ENCODE measurements at regions not wholly inside any gene's neighbourhood (a gene's known extent, or its start where the extent isn't known, plus 50 kb on each side); places are given as distances from the start of the nearest gene placed in this dataset.

DNA sequence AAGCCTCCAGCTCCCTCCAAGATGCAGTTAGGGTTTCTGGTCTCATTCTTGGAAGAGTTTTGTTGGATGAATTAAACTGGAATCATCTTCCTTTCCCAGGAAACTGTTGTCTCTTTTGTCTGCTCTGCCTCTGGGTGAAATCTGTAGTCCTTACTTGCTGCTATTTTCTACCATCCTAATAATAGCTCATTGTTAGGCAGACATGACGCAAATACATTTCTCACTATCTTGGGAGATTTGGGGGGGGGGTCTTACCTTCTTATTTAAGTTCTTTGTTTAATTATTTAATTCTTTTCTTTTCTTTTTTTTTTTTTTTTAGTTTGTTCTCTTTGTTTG lies 85.4 kb upstream of the DUSP10 start:
- Histone ChIP-seq H3K36me3 (no peaks in the 10 kb centered on the region), H3K27ac (peak overlapping the region; percentile 39 to 73 (median 57)), H3K4me3 (no peak overlapping the region), H3K27me3 (no peaks in the 10 kb centered on the region), H3K9me3 (no peaks in the 10 kb centered on the region), H3K4me1 (peaks cover 6 to 7% of the 10 kb centered on the region in 2 donors)
- no peak for TF ChIP-seq POLR2A (IDR thresholded peaks at IDR 0.05)
- ATAC-seq (peak in 1 of 2 donors; percentile 56), DNase-seq (no peak)
- intact Hi-C loops (cut with DNase I; ENCODE audit: low total_unique reads) (no loop called here), in situ Hi-C loops (cut with MboI; ENCODE audit: low sequenced_read_pairs in 4 of 4) (no loop called here)

DNA sequence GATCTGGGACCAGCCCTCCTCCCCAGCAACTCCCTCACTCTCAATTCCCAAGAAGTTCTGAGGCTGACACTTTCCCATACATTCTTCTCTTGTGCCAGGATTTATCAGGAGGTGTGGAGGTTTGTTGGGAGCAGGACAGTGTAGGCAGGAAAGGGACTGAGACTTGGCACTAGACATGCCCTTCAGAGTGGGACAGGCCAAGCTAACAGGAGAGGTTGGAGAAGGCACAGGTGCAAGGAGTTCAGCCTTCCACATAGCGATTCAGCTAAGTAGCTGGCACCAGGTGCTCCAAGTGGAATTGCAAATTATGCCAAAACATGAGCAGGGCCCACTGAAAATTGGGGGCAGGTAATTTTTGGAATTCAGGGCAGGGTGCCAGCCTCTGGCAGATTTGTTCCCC lies 83.0 kb upstream of the DUSP10 start:
- ATAC-seq = no peak
- Histone ChIP-seq H3K9me3 (no peaks in the 10 kb centered on the region), H3K36me3 (no peaks in the 10 kb centered on the region), H3K27ac (no peak overlapping the region), H3K4me1 (peaks cover 6 to 7% of the 10 kb centered on the region in 2 donors), H3K4me3 (no peak overlapping the region), H3K27me3 (no peaks in the 10 kb centered on the region)
- TF ChIP-seq, protein P1, sequence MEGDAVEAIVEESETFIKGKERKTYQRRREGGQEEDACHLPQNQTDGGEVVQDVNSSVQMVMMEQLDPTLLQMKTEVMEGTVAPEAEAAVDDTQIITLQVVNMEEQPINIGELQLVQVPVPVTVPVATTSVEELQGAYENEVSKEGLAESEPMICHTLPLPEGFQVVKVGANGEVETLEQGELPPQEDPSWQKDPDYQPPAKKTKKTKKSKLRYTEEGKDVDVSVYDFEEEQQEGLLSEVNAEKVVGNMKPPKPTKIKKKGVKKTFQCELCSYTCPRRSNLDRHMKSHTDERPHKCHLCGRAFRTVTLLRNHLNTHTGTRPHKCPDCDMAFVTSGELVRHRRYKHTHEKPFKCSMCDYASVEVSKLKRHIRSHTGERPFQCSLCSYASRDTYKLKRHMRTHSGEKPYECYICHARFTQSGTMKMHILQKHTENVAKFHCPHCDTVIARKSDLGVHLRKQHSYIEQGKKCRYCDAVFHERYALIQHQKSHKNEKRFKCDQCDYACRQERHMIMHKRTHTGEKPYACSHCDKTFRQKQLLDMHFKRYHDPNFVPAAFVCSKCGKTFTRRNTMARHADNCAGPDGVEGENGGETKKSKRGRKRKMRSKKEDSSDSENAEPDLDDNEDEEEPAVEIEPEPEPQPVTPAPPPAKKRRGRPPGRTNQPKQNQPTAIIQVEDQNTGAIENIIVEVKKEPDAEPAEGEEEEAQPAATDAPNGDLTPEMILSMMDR (IDR thresholded peaks at IDR 0.05 in 4 of 5, conservative IDR thresholded peaks at IDR 0.05 in 1 of 5) = no peak
- TF ChIP-seq POLR2A (IDR thresholded peaks at IDR 0.05) = no peak
- intact Hi-C loops (cut with DNase I; ENCODE audit: low total_unique reads) (no loop called here), in situ Hi-C loops (cut with MboI; ENCODE audit: low sequenced_read_pairs in 4 of 4) (no loop called here)
- no peak for DNase-seq

DNA sequence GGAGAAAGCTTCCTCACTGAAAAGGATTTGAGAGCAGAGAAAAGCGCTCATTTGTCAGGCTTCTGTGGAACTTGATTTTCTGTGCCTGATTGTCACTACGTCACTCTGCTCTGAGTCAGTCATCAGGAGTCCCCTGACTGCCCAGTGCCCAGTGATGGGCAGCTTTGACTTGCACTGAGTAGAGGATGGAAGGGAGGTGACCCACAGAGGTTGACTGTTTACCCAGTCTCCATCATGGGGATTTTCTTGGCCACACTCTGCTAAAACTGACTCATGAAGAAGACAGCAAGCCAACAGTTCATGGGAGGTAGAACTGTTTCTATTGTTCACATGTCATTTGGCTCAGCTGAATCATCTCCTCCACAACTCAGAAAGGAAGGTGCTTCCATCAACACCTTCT lies 82.1 kb upstream of the DUSP10 start:
- no peak for ATAC-seq
- no peaks in the 10 kb centered on the region for H3K36me3 ChIP-seq
- no peaks in the 10 kb centered on the region for H3K9me3 ChIP-seq
- intact Hi-C loops (cut with DNase I; ENCODE audit: low total_unique reads) = no loop called here
- H3K27ac ChIP-seq = no peak overlapping the region
- DNase-seq = no peak
- H3K27me3 ChIP-seq = no peaks in the 10 kb centered on the region
- in situ Hi-C loops (cut with MboI; ENCODE audit: low sequenced_read_pairs in 4 of 4) = no loop called here
- no peak overlapping the region for H3K4me3 ChIP-seq
- H3K4me1 ChIP-seq = peaks cover 6 to 7% of the 10 kb centered on the region in 2 donors
- TF ChIP-seq, protein P1 (IDR thresholded peaks at IDR 0.05 in 4 of 5, conservative IDR thresholded peaks at IDR 0.05 in 1 of 5) = no peak

DNA sequence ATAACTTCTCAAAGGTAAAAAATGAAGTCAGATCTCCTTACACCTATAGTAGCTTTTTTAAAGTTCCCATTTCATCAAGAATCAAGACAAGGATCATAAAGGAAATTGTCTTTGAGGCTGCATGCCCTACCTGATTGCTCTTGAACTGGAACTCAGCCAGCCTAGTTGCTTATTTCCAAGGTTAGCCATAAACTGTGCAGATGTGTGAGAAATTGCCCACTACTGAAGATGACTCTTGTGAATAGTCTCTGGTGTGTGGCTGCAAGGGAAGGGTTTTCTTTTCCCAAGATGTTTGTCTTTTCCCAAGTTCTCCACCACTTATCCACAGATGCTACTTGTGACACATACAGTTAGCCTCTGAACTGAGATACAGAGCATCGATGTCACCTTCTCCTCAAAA lies 81.7 kb upstream of the DUSP10 start:
- Histone ChIP-seq H3K4me3 (no peak overlapping the region), H3K9me3 (no peaks in the 10 kb centered on the region), H3K27me3 (no peaks in the 10 kb centered on the region), H3K27ac (no peak overlapping the region), H3K36me3 (no peaks in the 10 kb centered on the region), H3K4me1 (peaks cover 6 to 7% of the 10 kb centered on the region in 2 donors)
- DNase-seq (no peak), ATAC-seq (no peak)
- in situ Hi-C loops (cut with MboI; ENCODE audit: low sequenced_read_pairs in 4 of 4) = no loop called here
- intact Hi-C loops (cut with DNase I; ENCODE audit: low total_unique reads) = no loop called here
- TF ChIP-seq POLR2A (IDR thresholded peaks at IDR 0.05) = no peak
- TF ChIP-seq, protein P1 (IDR thresholded peaks at IDR 0.05 in 4 of 5, conservative IDR thresholded peaks at IDR 0.05 in 1 of 5) = no peak

DNA sequence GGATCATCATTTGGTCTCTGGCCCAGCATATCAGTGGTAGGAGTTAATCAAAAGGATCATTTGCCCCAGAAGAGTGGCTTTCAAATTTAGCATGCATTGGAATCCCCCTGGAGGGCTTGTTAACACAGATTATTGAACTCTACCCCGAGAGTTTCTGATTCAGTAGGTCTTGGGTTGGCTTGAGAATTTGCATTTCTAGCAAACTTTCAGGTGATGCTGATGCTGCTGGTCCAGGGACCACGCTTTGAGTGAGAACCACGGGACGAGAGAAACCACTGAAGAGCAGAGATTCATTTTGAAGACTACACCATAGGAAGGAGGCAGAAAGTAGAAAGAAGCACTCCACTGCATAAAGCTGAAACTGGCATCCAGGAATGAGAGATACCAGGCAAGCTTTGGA lies 81.3 kb upstream of the DUSP10 start:
- ATAC-seq (no peak), DNase-seq (no peak)
- Histone ChIP-seq H3K27ac (no peak overlapping the region), H3K4me1 (peaks cover 6 to 7% of the 10 kb centered on the region in 2 donors), H3K36me3 (no peaks in the 10 kb centered on the region), H3K4me3 (no peak overlapping the region), H3K9me3 (no peaks in the 10 kb centered on the region), H3K27me3 (no peaks in the 10 kb centered on the region)
- no peak for TF ChIP-seq POLR2A (IDR thresholded peaks at IDR 0.05)
- TF ChIP-seq, protein P1 (IDR thresholded peaks at IDR 0.05 in 4 of 5, conservative IDR thresholded peaks at IDR 0.05 in 1 of 5) = no peak
- intact Hi-C loops (cut with DNase I; ENCODE audit: low total_unique reads) (no loop called here), in situ Hi-C loops (cut with MboI; ENCODE audit: low sequenced_read_pairs in 4 of 4) (no loop called here)
